ENCODE measurements at regions not wholly inside any gene's neighbourhood (a gene's known extent, or its start where the extent isn't known, plus 50 kb on each side); places are given as distances from the start of the nearest gene placed in this dataset.
"Not testable (repeated sequence)": the region's sequence is repeated elsewhere in the genome, so short reads cannot be mapped to it uniquely, and the experiment has no call there.

DNA sequence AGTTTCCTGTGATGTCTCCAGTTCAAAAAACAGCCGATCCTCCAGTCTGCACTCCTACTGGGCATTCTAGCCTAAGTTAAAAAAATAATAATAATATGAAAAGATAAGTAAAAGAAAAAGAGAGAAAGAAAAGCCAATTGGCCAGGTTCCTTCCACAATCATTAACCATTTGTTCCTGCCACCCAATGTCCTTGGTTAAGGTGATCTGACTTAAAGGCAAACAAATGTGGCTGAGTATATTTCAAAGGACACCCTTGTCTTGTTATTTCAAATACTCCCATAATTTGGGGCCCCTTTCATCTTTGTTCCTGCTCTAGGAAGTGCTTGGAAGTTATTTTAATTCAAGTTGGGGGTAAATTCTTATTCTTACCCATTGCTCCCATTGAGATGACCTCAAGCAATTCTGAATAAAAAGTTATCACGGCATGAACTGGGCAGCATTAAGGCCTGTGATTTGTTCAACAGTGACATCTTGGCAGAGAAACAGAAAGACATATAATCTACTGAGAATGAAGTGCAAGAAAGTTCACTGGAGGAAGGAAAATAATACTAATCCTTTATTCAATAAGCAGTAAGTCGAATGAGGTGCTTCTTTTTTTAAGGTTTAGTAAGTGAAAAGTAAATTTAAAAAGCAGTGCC is 1054.5 kb upstream of the FANCL start:
- DNase-seq = no peak

DNA sequence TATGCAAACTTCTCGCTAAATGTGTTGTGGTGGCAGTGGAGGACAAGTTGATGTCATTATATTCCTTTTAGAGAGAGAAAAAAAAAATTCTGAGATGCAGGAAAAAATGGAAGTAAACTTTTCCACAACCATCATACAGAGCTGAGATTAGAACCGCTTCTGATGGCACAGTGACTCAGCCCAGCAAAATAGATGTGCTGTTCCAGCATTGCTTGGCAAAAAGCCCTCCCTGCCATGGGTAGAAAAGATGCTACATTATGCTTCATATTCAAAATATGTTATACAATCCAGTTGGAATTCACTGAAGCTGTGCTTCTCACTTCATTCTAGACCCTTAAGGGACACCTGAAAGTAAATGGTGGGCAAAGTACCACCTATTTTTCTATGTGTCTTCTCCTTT is 1047.6 kb upstream of the FANCL start:
- no peak for DNase-seq

DNA sequence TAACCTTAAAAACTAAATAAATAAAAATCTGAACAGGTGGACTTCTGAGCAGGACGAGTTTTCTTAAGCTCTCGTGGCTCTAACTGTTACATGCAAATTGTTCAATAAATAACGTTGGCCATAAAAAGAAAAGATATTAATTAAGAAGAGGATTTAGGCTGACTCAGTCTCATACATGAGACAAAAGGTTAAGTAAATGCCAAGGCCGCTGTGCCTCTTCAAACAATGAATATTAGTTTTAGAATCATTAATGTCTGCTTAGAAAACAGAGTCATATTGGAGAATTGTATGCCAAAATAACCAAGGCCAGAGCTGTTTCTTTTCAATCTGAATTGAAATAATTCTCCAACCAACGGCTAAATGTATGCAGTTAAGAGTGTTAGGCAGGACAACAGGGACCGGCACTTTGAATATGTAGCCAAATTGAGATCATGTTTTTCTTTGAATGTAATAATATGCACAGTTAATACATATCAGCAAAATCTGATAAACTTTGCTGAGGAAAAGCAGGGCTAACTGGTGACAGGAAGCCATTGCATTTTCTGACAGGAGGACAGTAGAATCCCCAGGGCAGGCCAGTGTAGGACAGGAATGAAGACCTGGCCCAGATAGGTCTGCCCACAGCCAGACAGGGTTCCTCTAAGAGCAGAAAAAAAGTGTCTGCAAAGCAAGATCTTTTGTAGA is 1041.4 kb upstream of the FANCL start:
- DNase-seq = no peak

DNA sequence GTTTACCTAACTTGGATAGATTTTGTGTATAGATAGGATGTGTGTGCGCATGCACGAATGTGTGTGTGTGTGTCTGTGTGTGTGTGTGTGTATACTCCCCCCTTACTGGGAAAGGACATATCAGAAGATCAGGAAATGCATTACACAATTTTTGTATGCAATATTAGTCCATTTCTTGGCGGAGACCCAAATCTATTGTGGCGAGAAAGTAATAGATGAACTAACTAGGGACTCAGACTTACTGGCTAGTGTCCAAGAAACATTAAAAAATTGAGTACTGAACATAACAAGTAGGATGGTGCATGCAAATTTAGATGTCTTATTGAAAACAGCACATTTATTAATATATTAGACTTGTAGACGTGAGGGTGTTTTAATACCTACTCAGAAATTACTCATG is 1036.5 kb upstream of the FANCL start:
- DNase-seq = no peak

DNA sequence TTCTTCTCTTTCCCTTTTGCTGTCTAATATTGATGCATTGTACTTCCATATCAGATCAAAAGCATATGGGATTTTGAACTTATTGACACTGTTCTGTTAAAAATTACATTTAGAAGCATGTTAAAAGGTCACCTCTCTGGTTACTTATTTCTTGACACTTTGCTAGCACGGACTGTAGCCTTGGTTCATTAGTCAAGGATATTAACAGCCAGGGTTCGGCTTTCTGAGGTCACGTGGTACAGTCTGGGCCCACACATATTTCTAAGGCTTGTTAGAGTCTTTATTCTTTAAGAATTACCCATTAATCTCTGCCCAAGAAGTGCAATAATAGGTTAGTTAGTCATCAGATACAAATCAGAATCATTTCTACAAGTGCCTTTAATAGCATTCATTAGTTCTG is 1035.8 kb upstream of the FANCL start:
- DNase-seq = no peak

DNA sequence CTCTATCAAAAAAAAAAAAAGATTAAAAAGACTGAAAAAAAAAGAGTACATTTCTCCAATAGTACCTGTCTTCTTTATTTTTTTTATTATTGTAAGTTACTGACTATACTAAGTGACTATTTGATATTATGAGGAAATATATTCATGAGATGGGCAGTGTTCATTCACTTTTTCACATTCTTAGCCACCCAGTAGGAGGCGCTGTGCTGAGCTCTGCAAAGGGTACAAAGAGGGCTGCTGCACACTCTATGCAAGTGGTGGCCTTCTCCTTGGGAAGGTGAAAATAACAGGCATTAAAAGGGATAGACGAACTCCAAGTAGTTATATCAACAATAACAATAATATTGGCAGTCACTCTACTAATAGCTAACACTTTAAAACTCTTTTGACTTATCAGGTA is 1034.9 kb upstream of the FANCL start:
- no peak for DNase-seq

DNA sequence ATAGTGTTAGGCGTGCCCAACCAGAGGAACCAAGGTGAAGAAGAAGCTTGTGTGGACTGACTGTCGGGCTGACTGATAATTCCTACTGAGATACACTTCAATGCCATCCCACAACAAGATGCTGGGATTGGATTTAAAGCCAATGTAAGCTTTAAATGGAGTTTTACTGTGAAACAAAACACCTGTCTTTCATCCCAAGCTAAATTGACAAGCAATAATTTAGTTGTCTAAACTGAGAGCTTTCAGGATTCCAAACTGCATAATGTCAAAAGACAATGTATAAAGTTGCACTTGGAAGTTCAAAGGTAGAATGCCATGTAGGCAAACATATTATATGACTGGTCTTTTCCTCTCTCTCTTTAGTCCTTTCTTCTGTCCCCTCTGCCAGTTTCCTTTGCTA is 1025.3 kb upstream of the FANCL start:
- DNase-seq = no peak

DNA sequence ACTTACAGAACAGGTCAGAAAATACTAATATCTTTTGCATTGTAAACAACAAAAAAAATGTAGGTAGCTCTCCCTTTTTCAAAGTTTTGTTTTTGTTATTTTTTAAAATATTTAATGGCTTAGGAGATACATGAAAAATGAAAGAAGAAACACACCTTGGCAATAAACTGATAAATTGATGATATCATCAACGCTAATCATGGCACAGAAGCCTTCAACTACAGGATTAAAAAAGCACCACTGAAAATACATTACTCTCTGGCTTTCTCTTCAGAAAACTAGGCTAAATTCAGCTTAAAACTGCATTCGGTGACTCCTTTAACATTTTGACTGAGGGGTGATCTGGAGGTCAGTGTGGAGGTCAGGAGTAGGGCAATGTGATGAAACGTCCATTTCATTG is 1018.8 kb upstream of the FANCL start:
- DNase-seq = no peak

DNA sequence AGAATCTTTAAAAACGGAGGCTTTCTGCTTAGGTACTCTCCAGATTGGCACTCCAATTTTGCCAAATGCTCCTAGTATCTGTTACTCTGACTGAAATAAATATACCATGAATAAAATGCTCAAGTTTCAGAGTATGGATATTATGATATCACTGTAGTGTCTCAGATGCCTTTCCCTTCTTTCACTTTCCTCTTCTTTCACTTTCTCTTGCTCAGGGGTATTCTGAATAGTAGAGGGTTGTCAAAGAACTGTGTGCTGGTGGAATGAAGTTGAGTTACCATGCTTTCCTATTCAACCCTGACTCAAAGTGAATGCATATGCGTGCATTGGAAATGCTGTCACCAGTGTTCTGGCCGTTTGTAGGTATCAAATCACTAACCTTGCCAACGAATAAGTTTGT is 1015.2 kb upstream of the FANCL start:
- no peak for DNase-seq

DNA sequence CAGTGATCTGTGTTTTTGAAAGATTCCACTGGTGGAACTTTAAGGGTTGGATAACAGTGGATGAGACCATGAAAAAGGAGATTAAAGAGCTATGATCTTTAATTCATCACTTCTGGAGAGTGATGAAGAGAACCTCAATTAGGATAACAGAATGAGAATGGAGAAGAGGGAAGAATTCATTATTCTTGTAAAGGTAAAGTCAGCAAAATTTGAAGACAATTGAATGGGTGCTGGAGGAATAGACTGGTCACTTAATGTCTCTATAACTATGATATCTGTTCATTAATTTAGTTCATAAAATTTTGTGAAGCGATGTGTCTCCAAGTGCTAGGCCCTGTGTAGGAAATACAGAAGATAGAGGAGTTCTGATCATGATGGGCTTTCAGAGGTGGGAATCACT is 1013.2 kb upstream of the FANCL start:
- DNase-seq = no peak

DNA sequence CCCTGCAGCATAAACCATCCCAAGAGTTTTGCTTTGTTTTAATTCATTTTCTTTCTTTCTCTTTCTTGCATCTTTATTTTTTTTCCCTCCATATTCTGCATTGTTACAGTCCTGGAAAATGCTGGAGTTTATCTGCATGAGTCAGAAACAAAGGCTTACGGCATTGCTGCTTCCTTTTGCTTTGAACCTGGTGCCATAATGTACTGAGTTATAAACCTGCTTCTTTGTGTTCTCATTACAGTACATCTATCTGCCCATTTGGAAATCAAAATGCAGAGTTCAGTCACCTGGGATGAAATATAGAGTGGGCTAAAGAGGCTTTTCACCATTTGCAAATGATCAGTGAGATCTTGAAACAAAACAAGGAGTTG is 1009.2 kb upstream of the FANCL start:
- no peak for DNase-seq

DNA sequence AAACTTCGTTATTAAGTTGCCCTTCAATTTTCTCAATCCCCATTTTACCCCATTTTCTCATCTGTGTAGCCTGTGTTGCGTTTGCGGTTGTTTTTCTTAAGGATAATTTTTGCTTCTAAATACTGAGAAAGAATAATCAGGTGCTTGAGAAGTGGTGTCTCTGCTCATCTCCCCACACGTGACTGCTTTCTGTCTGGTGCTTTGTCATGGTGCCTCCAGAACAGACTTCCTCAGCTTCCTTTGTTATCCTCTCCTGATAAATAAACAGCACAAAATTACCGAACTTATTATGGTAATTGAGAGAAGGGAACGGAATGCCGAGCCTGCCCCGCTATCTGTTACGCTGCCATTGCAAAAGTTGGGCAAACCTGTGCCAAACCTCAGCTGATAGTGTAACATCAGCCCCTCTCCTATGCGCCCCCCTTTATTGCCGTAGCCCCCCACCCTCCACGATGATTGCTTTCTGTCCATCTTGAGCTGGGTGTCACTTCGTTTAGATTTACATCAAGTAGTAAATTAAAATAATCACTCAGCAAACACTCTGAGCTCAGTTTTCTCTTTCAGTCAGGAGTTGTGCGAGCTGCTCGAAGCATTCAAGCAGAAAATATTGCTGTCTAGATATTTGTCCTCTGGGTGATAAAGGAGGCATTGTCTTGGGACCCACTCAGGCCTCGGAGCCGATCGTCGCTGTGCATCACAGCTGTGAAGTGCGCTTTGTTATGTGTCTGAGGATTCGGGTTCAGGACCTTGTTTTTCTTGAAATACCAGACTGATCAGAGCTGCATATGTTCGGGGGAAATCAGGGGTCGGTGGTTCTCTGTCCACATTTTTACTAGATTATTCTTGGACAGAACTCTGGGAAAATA is 1008.5 kb upstream of the FANCL start:
- DNase-seq = no peak

DNA sequence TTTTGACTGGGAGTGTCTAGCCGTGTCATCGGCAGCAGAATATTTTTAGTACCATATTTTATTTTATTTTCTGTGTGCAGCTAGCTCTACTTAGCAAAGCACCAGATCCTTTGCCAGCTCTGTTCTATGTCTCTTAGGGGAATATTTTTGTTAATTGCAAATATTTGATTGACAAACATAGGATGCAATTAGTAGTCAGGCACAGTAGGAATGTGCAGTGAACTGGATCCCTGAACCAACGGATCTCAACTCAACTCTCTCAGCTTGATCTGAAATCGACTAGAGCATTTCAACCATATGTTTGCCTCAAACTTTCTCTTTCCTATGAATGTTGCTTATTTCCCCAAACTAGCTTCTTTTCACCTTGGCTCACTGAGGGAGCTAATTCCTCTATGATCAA is 998.0 kb upstream of the FANCL start:
- no peak for DNase-seq

DNA sequence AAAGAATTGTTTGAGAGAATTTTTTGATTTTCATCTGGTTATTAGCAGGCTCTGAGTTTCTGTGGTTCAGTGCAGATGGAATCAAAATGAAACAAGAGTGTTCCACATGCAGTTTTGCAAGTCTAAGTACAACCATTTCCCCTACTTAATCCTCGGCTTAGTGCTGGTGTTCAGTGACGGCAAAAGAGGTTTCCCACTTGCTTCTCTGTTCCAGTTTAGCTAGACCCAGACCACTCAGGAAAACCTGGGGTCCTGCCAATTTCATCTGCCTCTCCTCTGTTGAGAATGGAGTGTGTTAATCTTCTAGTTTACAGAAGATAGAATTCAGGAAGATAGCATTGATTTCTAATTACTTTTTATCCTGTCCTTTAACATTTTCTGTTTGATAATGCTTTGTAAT is 996.2 kb upstream of the FANCL start:
- DNase-seq = no peak

DNA sequence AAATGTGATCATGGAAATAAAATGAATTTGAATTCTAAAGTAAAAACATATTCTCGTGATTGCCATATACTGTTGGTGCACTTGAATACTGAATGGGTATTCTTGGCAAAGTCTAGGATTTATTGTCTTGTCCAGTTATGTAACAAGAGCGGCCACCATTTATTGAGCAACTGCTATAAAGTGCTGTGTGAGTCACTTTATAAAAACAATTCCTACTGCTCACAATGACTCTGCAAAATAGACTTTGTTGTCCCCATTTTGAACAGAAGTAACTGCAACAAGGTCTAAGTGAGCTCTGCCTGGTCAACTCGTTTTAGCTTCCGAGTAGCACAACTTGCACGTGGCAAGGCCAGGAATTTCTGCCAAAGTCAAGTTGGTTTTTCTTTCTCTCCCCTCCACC is 995.6 kb upstream of the FANCL start:
- DNase-seq = no peak

DNA sequence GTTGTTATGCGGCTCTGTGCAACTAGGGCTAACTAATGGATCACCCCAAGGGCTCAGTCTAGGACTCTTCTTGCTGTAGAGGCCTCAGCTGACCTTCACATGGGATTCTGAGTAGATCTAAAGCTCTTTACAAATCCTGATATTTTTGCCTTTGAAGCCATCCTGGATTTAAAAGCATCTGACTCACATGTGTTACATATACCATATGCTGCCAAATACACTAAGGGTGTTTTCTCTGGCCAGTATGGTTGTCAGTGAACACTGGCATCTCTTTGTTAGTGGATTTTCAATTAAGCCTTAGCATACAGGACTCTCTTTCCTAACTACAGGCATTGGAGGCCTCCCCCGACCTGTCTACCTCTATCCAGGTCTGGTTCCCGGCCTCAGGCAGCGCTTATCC is 992.8 kb upstream of the FANCL start:
- DNase-seq = no peak

DNA sequence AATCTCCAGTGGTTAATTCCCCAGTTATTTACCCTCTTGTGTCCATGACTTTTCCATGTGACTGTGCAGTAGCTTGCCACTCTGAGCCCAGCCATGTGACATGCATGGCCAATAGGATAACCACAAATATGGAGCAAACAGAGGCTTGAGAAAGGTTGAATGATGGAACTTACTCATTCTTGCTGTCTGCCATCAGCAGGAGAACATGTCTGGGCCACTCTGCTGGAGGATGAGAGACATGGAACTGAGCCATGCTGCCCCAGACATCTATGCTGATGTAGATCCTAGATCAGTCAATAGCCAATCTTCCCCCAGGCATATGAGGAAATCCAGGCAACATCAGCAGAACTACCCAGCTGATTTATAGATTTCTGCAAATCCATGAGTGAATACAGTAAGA is 992.3 kb upstream of the FANCL start:
- no peak for DNase-seq

DNA sequence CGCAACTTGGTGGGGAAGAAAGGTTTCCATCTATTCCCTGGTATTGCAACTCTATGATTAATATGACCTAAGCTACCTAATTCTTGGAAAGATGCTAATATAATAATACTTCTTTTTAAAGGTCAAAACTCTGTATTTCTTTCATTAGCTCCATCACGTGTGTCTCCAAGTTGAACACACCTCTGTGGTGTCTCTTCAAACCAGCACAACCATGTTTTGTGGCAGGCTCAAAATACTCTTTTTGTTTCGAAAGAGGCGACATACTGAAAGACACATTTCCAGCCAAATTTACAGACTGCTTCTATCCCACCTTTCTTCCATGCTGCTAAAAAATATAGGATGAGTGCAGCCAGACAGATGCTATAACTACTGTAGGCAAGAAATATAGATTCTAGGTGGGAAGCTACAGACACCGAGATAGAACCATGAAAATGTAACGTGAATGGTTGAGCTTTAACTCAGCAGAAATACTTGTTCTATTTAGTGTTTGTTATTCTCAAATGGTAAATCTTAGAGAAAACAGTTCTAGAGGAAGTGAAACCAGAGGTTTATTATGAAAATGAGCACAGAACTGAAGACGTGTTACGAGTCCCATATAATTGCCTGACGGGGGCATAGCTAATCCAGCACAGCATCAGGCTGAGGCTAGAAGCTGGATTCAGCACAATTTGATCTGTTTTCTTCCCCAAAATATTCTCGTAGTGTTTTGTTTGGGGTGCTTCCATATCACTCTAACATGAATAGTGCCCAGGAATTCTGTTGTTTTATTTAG is 991.5 kb upstream of the FANCL start:
- DNase-seq = no peak

DNA sequence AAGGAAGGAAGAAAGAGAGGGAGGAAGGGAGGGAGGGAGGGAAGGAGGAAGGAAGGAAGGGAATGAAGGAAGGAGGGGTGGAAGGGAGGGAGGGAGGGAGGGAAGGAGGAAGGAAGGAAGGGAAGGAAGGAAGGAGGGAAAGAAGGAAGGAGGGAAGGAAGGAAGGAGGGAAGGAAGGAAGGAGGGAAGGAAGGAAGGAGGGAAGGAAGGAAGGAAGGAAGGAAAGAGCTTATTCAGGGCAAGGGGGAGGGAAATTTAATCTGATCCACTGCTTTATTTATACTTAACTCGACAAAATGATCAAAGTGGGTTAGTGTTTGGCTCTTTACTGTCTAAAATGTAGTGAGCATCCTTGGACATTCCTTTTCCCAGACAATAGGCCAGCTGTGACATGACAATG is 985.2 kb upstream of the FANCL start:
- not testable (repeated sequence) for DNase-seq

DNA sequence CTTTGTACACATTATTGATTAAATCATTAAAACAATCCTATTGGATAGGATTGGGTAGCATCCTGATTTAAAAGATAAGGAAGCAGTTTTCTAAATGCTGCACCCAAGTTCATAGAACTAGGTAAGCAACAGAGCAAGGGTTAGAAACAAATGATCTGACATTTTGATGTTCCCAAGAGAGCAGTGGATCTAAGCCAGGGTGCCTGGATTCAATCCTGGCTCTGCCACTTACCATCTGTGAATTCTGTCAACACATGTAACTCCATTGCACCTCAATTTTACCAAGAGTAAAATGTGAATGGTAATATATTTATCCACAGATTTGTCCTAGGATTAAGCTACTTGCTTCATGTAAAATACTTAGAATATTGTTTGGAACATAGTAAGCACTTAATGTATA is 982.6 kb upstream of the FANCL start:
- no peak for DNase-seq

DNA sequence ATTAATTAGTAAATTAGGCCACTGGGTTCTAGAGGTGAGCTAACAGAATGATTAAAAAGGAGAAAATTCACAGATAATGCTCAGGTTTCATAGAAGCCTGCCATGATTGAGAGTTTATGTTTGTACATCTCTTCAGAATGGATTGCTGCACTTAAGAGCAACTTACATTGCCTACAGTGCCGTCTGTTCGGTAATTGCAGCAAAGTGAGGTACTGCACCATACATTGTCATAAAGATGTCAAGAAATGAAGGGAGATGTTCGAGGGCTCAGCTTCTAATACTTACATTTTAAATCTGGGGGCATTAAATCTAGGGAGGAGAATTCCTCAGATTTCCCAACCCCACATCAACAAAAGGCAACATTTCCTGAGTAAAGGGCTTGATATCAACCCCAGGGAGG is 976.2 kb upstream of the FANCL start:
- DNase-seq = no peak

DNA sequence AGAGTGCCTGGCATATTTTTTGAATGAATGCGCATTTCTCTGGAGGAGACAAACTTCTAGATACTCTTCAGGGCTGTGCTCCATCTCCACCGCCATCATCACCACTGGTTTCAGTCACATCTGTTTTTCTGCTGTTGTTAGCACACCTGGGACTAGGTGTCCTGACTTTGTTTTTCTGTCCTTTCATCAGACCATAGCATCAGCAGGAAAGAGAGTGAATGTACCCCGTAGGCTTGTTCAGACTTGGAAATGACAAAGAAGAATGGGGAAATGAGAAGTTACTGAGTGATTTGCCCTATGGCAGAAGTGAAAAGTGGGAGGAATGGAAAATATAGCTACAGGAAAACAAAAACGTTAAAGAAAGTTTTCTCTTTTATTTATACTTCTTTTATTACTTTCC is 965.2 kb upstream of the FANCL start:
- DNase-seq = no peak

DNA sequence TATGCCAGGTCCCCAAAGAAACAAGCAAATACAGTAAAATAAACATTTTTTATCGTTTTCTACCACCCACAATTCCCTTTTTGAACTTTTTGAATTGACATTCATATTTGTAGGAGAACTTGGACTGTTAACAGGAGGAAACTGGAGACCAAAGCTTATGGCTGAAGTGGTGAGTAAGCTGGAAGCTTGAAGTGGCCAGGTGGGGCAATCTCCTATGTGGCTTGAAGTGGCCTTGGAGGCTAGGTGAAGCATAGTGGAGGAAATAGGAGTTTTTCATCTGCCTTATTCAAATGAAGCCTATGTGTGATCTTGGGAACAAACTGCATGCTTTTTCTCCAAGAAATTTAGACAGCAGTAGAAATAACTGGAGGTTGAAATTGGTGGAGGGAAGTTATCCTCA is 962.9 kb upstream of the FANCL start:
- DNase-seq = no peak

DNA sequence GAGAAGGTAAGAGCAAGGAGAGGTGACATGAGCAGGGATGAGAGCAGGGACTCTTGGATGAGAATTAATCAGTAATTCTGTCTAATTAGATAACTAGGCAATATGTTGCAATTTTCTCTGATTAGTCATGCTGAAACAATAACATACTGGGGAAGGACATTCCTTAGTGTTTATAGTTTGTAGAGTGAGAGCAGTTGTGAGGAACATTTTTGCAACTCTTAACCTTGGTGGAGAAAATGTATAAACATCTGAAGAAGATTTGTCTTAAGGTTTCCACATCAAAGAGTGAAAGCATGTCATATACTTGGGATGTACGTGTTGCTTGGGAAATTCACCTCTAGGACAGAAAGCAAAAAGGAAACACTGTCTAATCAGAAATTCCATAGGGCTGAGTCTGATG is 955.4 kb upstream of the FANCL start:
- no peak for DNase-seq
